ENCODE measurements at regions not wholly inside any gene's neighbourhood (a gene's known extent, or its start where the extent isn't known, plus 50 kb on each side); places are given as distances from the start of the nearest gene placed in this dataset.

- TF ChIP-seq EZH2 (IDR thresholded peaks at IDR 0.05; ENCODE audit: borderline replicate concordance) (no peak), CTCF (IDR thresholded peaks at IDR 0.05; ENCODE audit: poor library complexity) (no peak)
Observed at GRCh38 chr15:52963865-52964264, 173.7 kb upstream of the ONECUT1 start.
